ENCODE measurements at regions not wholly inside any gene's neighbourhood (a gene's known extent, or its start where the extent isn't known, plus 50 kb on each side); places are given as distances from the start of the nearest gene placed in this dataset.
A peak's percentile ranks its signal among the peaks of the same experiment; 100 is the strongest.

GRCh38 chr12:58068706-58069105 lies 127.3 kb downstream of the ATP23 start:
- DNase-seq (ENCODE audit: low read depth), result no peak
- no peak overlapping the region for H3K4me3 ChIP-seq (ENCODE audit: low read depth, low read length)
- TF ChIP-seq CTCF (IDR thresholded peaks at IDR 0.05; ENCODE audit: insufficient read depth, low read depth, low read length), result no peak

- H3K4me3 ChIP-seq (ENCODE audit: low read depth, low read length), result no peak overlapping the region
- no peak for TF ChIP-seq CTCF (IDR thresholded peaks at IDR 0.05; ENCODE audit: insufficient read depth, low read depth, low read length)
- DNase-seq (ENCODE audit: low read depth), result peak; percentile 72
Measured at GRCh38 chr12:58069268-58069963, 128.0 kb downstream of the ATP23 start.

DNA sequence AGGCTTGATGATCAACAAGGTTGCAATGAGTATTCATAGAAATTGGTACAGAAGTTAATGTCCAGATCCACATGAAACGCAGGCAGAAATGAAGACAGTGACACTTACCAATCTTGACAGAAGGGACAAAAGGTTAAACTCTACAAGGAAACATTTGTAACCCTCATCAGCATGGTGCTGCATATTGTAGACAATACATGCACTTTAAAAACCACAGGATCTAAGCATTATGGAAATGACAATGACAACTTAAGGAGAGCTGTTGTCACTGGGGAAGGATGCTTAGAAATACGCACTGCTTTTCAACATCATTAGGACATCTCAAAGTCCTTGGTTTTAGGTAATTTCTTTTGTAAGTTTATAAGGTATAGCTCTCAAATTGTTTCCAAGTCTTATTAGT lies 130.6 kb downstream of the ATP23 start:
- TF ChIP-seq CTCF (IDR thresholded peaks at IDR 0.05; ENCODE audit: insufficient read depth, low read depth, low read length), result no peak
- H3K4me3 ChIP-seq (ENCODE audit: low read depth, low read length), result no peak overlapping the region
- DNase-seq (ENCODE audit: low read depth), result no peak

DNA sequence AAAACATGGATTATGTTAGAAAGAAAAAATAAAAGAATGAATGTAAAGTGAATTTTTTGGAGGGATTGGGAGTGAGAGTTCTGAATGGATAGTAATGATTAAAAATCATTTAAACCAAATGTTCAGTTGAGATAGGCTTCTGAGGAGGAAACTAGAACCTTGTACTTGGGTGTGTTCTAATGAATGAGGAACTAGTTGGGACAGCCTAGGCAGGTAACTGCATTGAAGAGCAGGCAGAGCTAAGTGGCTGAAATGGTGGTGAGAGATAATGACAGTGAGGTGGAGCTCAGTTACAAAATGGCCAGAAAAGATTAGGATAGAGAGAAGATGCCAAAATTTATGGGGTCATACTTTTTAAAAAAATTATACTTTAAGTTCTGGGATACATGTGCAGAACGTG lies 132.9 kb downstream of the ATP23 start:
- no peak for DNase-seq (ENCODE audit: low read depth)

GRCh38 chr12:58079806-58080205 lies 138.4 kb downstream of the ATP23 start:
- TF ChIP-seq CTCF (IDR thresholded peaks at IDR 0.05; ENCODE audit: insufficient read depth, low read depth, low read length), result no peak
- no peak for DNase-seq (ENCODE audit: low read depth)
- H3K4me3 ChIP-seq (ENCODE audit: low read depth, low read length), result no peak overlapping the region

More for the DNA sequence above, 132.9 kb downstream of the ATP23 start:
- TF ChIP-seq CTCF (IDR thresholded peaks at IDR 0.05; ENCODE audit: insufficient read depth, low read depth, low read length), result no peak
- H3K4me3 ChIP-seq (ENCODE audit: low read depth, low read length), result no peak overlapping the region

GRCh38 chr12:58081488-58081887 lies 140.1 kb downstream of the ATP23 start:
- no peak for TF ChIP-seq CTCF (IDR thresholded peaks at IDR 0.05; ENCODE audit: insufficient read depth, low read depth, low read length)
- no peak overlapping the region for H3K4me3 ChIP-seq (ENCODE audit: low read depth, low read length)
- DNase-seq (ENCODE audit: low read depth), result no peak

GRCh38 chr12:58082996-58083395 lies 141.6 kb downstream of the ATP23 start:
- DNase-seq (ENCODE audit: low read depth), result no peak
- TF ChIP-seq CTCF (IDR thresholded peaks at IDR 0.05; ENCODE audit: insufficient read depth, low read depth, low read length), result no peak
- no peak overlapping the region for H3K4me3 ChIP-seq (ENCODE audit: low read depth, low read length)

All from fibroblast of villous mesenchyme (primary cell).